HepG2 (cell line): ENCODE measurements at regions not wholly inside any gene's neighbourhood (a gene's known extent, or its start where the extent isn't known, plus 50 kb on each side); places are given as distances from the start of the nearest gene placed in this dataset.
A peak's percentile ranks its signal among the peaks of the same experiment; 100 is the strongest.

Experiments used
- EZH2 ChIP-seq: conservative IDR thresholded peaks from 2 replicates; pipeline ENCODE4 v1.6.1; 2012; ENCODE audit warnings: mild to moderate bottlenecking, low read depth, low read length, moderate library complexity
- FOXK1 ChIP-seq: sonication (generic); formaldehyde crosslinking; IDR thresholded peaks from 2 replicates; pipeline ENCODE4 v1.4.0; 2020; ENCODE audit warnings: low read depth, missing genetic modification reagents, borderline replicate concordance
- HINFP ChIP-seq: sonication (generic); formaldehyde crosslinking; IDR thresholded peaks from 2 replicates; pipeline ENCODE4 v1.4.0; 2020; ENCODE audit warnings: low read depth, mild to moderate bottlenecking, missing genetic modification reagents
- HNRNPLL ChIP-seq: fragments of 200-400 bp; formaldehyde crosslinking; IDR thresholded peaks from 2 replicates; pipeline ENCODE4 v1.6.1; 2017; ENCODE audit warnings: mild to moderate bottlenecking, low read depth, low read length; ENCODE audit not compliant: poor library complexity, severe bottlenecking
- MTA1 ChIP-seq: sonication (generic); formaldehyde crosslinking; IDR thresholded peaks from 2 replicates; pipeline ENCODE4 v1.4.0; 2020; ENCODE audit warnings: missing genetic modification reagents, mild to moderate bottlenecking, borderline replicate concordance
- PCBP1 ChIP-seq: fragments of 200-400 bp; formaldehyde crosslinking; IDR thresholded peaks from 2 replicates; pipeline ENCODE4 v1.6.1; 2017; ENCODE audit warnings: mild to moderate bottlenecking, low read depth, low read length, borderline replicate concordance
- PHF8 ChIP-seq: sonication (generic); formaldehyde crosslinking; IDR thresholded peaks from 2 replicates; pipeline ENCODE4 v1.5.0; 2020; ENCODE audit warnings: missing genetic modification reagents
- SOX13 ChIP-seq, 3 experiments: fragments of 450-650 bp in 1 of 3; sonication (generic) in 1 of 3; formaldehyde crosslinking in 1 of 3; IDR thresholded peaks in 2 of 3; conservative IDR thresholded peaks in 1 of 3; 2 replicates each; pipeline versions ENCODE4 v1.5.0 to v1.6.1; 2016 to 2020; ENCODE audit warnings: antibody characterized with exemption in 1 of 3, mild to moderate bottlenecking in 1 of 3, missing compliant biosample characterization in 1 of 3, missing genetic modification reagents in 1 of 3, moderate library complexity in 1 of 3
- TFE3 ChIP-seq: IDR thresholded peaks from 2 replicates; pipeline ENCODE4 v1.6.1; 2016
- ZNF263 ChIP-seq: sonication (generic); formaldehyde crosslinking; IDR thresholded peaks from 2 replicates; pipeline ENCODE4 v1.4.0; 2020; ENCODE audit warnings: missing genetic modification reagents
- ZNF264 ChIP-seq: sonication (generic); formaldehyde crosslinking; IDR thresholded peaks from 2 replicates; pipeline ENCODE4 v1.4.0; 2020; ENCODE audit warnings: missing genetic modification reagents
- ZNF501 ChIP-seq: sonication (generic); formaldehyde crosslinking; IDR thresholded peaks from 2 replicates; pipeline ENCODE4 v1.5.1; 2020; ENCODE audit warnings: mild to moderate bottlenecking, moderate library complexity, missing genetic modification reagents
- ZNF607 ChIP-seq: sonication (generic); formaldehyde crosslinking; IDR thresholded peaks from 2 replicates; pipeline ENCODE4 v1.5.1; 2020; ENCODE audit warnings: missing genetic modification reagents, mild to moderate bottlenecking, borderline replicate concordance
- ZNF800 ChIP-seq: sonication (generic); formaldehyde crosslinking; IDR thresholded peaks from 2 replicates; pipeline ENCODE4 v1.4.0; 2020; ENCODE audit warnings: missing genetic modification reagents
- TF ChIP-seq, protein P1 (sequence below): sonication (generic); formaldehyde crosslinking; IDR thresholded peaks from 2 replicates; pipeline ENCODE4 v1.5.1; 2020; ENCODE audit warnings: mild to moderate bottlenecking, missing genetic modification reagents, moderate library complexity
- TF ChIP-seq, protein P2 (sequence below): sonication (generic); formaldehyde crosslinking; IDR thresholded peaks from 2 replicates; pipeline ENCODE4 v1.4.0; 2020; ENCODE audit warnings: mild to moderate bottlenecking, missing genetic modification reagents

- TF ChIP-seq ZNF607, result 0 out of 2 replicates have a peak, but pooled peaks have one; percentile 45
- no peak for TF ChIP-seq PHF8
- peak; percentile 91 for TF ChIP-seq EZH2
- TF ChIP-seq HNRNPLL, result peak; percentile 41
- TF ChIP-seq ZNF264, result no peak
- peak; percentile 18; the same call in 1 of the 2 replicates for TF ChIP-seq MTA1 (CRISPR knock-in tag)
- TF ChIP-seq FOXK1, result no peak
- no peak for TF ChIP-seq TFE3 (CRISPR knock-in tag)
- TF ChIP-seq SOX13 (IDR thresholded peaks at IDR 0.05), result peak; percentile 48; the same call in 1 of the 2 replicates
- no peak for TF ChIP-seq SOX13 (CRISPR knock-in tag; conservative IDR thresholded peaks at IDR 0.05 in 1 of 2, IDR thresholded peaks at IDR 0.05 in 1 of 2)
- TF ChIP-seq ZNF800 (CRISPR knock-in tag), result peak; percentile 60; the same call in 1 of the 2 replicates
- TF ChIP-seq, protein P1, sequence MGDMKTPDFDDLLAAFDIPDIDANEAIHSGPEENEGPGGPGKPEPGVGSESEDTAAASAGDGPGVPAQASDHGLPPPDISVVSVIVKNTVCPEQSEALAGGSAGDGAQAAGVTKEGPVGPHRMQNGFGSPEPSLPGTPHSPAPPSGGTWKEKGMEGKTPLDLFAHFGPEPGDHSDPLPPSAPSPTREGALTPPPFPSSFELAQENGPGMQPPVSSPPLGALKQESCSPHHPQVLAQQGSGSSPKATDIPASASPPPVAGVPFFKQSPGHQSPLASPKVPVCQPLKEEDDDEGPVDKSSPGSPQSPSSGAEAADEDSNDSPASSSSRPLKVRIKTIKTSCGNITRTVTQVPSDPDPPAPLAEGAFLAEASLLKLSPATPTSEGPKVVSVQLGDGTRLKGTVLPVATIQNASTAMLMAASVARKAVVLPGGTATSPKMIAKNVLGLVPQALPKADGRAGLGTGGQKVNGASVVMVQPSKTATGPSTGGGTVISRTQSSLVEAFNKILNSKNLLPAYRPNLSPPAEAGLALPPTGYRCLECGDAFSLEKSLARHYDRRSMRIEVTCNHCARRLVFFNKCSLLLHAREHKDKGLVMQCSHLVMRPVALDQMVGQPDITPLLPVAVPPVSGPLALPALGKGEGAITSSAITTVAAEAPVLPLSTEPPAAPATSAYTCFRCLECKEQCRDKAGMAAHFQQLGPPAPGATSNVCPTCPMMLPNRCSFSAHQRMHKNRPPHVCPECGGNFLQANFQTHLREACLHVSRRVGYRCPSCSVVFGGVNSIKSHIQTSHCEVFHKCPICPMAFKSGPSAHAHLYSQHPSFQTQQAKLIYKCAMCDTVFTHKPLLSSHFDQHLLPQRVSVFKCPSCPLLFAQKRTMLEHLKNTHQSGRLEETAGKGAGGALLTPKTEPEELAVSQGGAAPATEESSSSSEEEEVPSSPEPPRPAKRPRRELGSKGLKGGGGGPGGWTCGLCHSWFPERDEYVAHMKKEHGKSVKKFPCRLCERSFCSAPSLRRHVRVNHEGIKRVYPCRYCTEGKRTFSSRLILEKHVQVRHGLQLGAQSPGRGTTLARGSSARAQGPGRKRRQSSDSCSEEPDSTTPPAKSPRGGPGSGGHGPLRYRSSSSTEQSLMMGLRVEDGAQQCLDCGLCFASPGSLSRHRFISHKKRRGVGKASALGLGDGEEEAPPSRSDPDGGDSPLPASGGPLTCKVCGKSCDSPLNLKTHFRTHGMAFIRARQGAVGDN (CRISPR knock-in tag), result peak; percentile 42; the same call in 1 of the 2 replicates
- TF ChIP-seq, protein P2, sequence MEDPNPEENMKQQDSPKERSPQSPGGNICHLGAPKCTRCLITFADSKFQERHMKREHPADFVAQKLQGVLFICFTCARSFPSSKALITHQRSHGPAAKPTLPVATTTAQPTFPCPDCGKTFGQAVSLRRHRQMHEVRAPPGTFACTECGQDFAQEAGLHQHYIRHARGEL (CRISPR knock-in tag), result 0 out of 2 replicates have a peak, but pooled peaks have one; percentile 33
- TF ChIP-seq HINFP (CRISPR knock-in tag), result no peak
- TF ChIP-seq ZNF263 (CRISPR knock-in tag), result peak; percentile 92
- no peak for TF ChIP-seq PCBP1
- 0 out of 2 replicates have a peak, but pooled peaks have one; percentile 28 for TF ChIP-seq ZNF501 (CRISPR knock-in tag)
Measured at GRCh38 chr12:65728848-65729793, 95.2 kb upstream of the HMGA2 start (continued).
